Testis (tissue), 2 donors: ENCODE measurements at regions not wholly inside any gene's neighbourhood (a gene's known extent, or its start where the extent isn't known, plus 50 kb on each side); places are given as distances from the start of the nearest gene placed in this dataset.

Experiments
- POLR2A ChIP-seq: fragments of 450-650 bp; IDR thresholded peaks from one replicate; pipeline ENCODE4 v1.6.1; 2017; ENCODE audit warnings: antibody characterized with exemption, mild to moderate bottlenecking, moderate library complexity
- TF ChIP-seq, protein P1 (sequence below), 3 experiments: fragments of 450-650 bp in 2 of 3; fragments of 200-600 bp in 1 of 3; sonication (generic) in 1 of 3; IDR thresholded peaks; one replicate each; pipeline ENCODE4 v1.5.1; 2016 to 2019; ENCODE audit warnings: antibody characterized with exemption in 3 of 3, mild to moderate bottlenecking in 2 of 3, moderate library complexity in 1 of 3

- no peak for TF ChIP-seq POLR2A
- TF ChIP-seq, protein P1, sequence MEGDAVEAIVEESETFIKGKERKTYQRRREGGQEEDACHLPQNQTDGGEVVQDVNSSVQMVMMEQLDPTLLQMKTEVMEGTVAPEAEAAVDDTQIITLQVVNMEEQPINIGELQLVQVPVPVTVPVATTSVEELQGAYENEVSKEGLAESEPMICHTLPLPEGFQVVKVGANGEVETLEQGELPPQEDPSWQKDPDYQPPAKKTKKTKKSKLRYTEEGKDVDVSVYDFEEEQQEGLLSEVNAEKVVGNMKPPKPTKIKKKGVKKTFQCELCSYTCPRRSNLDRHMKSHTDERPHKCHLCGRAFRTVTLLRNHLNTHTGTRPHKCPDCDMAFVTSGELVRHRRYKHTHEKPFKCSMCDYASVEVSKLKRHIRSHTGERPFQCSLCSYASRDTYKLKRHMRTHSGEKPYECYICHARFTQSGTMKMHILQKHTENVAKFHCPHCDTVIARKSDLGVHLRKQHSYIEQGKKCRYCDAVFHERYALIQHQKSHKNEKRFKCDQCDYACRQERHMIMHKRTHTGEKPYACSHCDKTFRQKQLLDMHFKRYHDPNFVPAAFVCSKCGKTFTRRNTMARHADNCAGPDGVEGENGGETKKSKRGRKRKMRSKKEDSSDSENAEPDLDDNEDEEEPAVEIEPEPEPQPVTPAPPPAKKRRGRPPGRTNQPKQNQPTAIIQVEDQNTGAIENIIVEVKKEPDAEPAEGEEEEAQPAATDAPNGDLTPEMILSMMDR (IDR thresholded peaks at IDR 0.05) = no peak
Measured at GRCh38 chr1:244347942-244348341, 103.8 kb downstream of the ADSS2 start.
